Endothelial cell of umbilical vein (primary cell): ENCODE measurements at regions not wholly inside any gene's neighbourhood (a gene's known extent, or its start where the extent isn't known, plus 50 kb on each side); places are given as distances from the start of the nearest gene placed in this dataset.

ENCODE experiments used
- BruUV-seq: library from RNA; stranded (reverse); fragments of 400-500 nt; replicated peaks from 2 replicates; lab custom pipeline; 2021; lab: Mats Ljungman, UMichigan
- CTCF ChIA-PET: fragments of 300-600, 350-600 bp; sonication (Branson Sonifier 250); formaldehyde crosslinking; loops from one replicate; lab custom pipeline; 2021; ENCODE audit warnings: antibody characterized with exemption, inconsistent platforms; lab: Charles Lee
- POLR2A ChIA-PET: fragments of 300-600, 350-600 bp; sonication (Branson Sonifier 250); formaldehyde crosslinking; loops from one replicate; lab custom pipeline; 2021; ENCODE audit warnings: antibody characterized with exemption, inconsistent platforms; lab: Charles Lee
- DNase-seq: peaks from one replicate; pipeline ENCODE4 v3.0.0-alpha.2; 2011; ENCODE audit warnings: low read depth, low spot score
- FAIRE-seq: peaks from 2 replicates; lab custom pipeline; 2011; peaks lifted over from hg19 to GRCh38; lab: Jason Lieb, UNC
- H2AFZ ChIP-seq: 2 replicates; pipeline ENCODE4 v1.6.0; 2012; ENCODE audit warnings: low read depth, low read length, control low read depth, inconsistent platforms
- H3K27ac ChIP-seq: 2 replicates; pipeline ENCODE4 v1.5.1; 2011; ENCODE audit warnings: low read depth, mild to moderate bottlenecking, control low read depth, low read length, moderate library complexity; ENCODE audit not compliant: insufficient read depth
- H3K27me3 ChIP-seq, 2 experiments: 2 replicates each; pipeline versions ENCODE4 v1.6.0 to v1.6.1; 2011; ENCODE audit warnings: low read length in 2 of 2, mixed read lengths in 1 of 2; ENCODE audit not compliant: control insufficient read depth in 2 of 2, insufficient read depth in 2 of 2
- H3K36me3 ChIP-seq, 2 experiments: 2 replicates in 1 of 2; 3 replicates in 1 of 2; pipeline ENCODE4 v1.5.1; 2011; ENCODE audit warnings: low read length in 2 of 2, mild to moderate bottlenecking in 1 of 2, moderate library complexity in 1 of 2; ENCODE audit not compliant: control insufficient read depth in 2 of 2, insufficient read depth in 2 of 2; ENCODE audit errors: extremely low read depth in 1 of 2
- H3K4me1 ChIP-seq: 3 replicates; pipeline ENCODE4 v1.5.1; 2011; ENCODE audit warnings: mild to moderate bottlenecking, low read length; ENCODE audit not compliant: control insufficient read depth, insufficient read depth; ENCODE audit errors: extremely low read depth
- H3K4me2 ChIP-seq: 2 replicates; pipeline ENCODE4 v1.6.1; 2011; ENCODE audit warnings: low read length, control low read depth, mixed read lengths; ENCODE audit not compliant: insufficient read depth
- H3K4me3 ChIP-seq, 3 experiments: fragments of 200-600 bp in 1 of 3; sonication (generic), shearing (Covaris generic) in 1 of 3; replicated peaks in 1 of 3; 2 replicates each; pipeline ENCODE4 v1.5.1; 2011 to 2016; ENCODE audit warnings: control low read depth in 3 of 3, low read length in 3 of 3, mild to moderate bottlenecking in 2 of 3, inconsistent platforms in 1 of 3, low read depth in 1 of 3, moderate library complexity in 1 of 3; ENCODE audit not compliant: insufficient read depth in 1 of 3
- H3K79me2 ChIP-seq: 2 replicates; pipeline ENCODE4 v1.6.0; 2012; ENCODE audit warnings: low read length, inconsistent platforms; ENCODE audit not compliant: control insufficient read depth, insufficient read depth
- H3K9ac ChIP-seq: replicated peaks from 2 replicates; pipeline ENCODE3; 2011; ENCODE audit warnings: low read length, control low read depth; ENCODE audit not compliant: insufficient read depth; ENCODE audit errors: extremely low read depth
- H3K9me1 ChIP-seq: replicated peaks from 3 replicates; pipeline ENCODE4 v1.6.0; 2011; ENCODE audit warnings: mild to moderate bottlenecking, low read length; ENCODE audit not compliant: control insufficient read depth, insufficient read depth; ENCODE audit errors: extremely low read depth
- H3K9me3 ChIP-seq: replicated peaks from 2 replicates; pipeline ENCODE4 v1.5.1; 2012; ENCODE audit warnings: low read length, inconsistent platforms; ENCODE audit not compliant: control insufficient read depth, insufficient read depth
- H4K20me1 ChIP-seq: replicated peaks from 2 replicates; pipeline ENCODE3; 2011; ENCODE audit warnings: mild to moderate bottlenecking, low read length; ENCODE audit not compliant: control insufficient read depth, insufficient read depth; ENCODE audit errors: extremely low read depth
- EZH2 ChIP-seq: IDR thresholded peaks from 2 replicates; pipeline ENCODE4 v1.6.1; 2012; ENCODE audit warnings: borderline replicate concordance, low read depth, mild to moderate bottlenecking, moderate library complexity, low read length, inconsistent platforms; ENCODE audit not compliant: severe bottlenecking
- FOS ChIP-seq: IDR thresholded peaks from 2 replicates; pipeline ENCODE4 v1.6.1; 2011; ENCODE audit warnings: mild to moderate bottlenecking, low read length, moderate library complexity, borderline replicate concordance; ENCODE audit not compliant: insufficient read depth
- GATA2 ChIP-seq: IDR thresholded peaks from 2 replicates; pipeline ENCODE4 v1.7.0; 2011; ENCODE audit warnings: low read depth, mild to moderate bottlenecking, moderate library complexity, mixed read lengths, low read length; ENCODE audit not compliant: insufficient read length, insufficient read depth
- JUN ChIP-seq: IDR thresholded peaks from 2 replicates; pipeline ENCODE4 v1.6.1; 2011; ENCODE audit warnings: borderline replicate concordance, low read depth; ENCODE audit not compliant: insufficient read length, insufficient read depth
- MAX ChIP-seq: IDR thresholded peaks from 2 replicates; pipeline ENCODE4 v1.6.1; 2011; ENCODE audit not compliant: insufficient read depth, insufficient read length
- MYC ChIP-seq: IDR thresholded peaks from one replicate; pipeline ENCODE4 v1.6.1; 2011; ENCODE audit warnings: mild to moderate bottlenecking, low read depth, low read length
- POLR2A ChIP-seq: IDR thresholded peaks from 2 replicates; pipeline ENCODE4 v1.6.1; 2012; ENCODE audit warnings: low read depth, mild to moderate bottlenecking, control low read depth, low read length
- POLR2AphosphoS5 ChIP-seq: IDR thresholded peaks from 2 replicates; pipeline ENCODE4 v1.6.1; 2012; ENCODE audit warnings: low read depth, mild to moderate bottlenecking, control low read depth, low read length, moderate library complexity; ENCODE audit not compliant: insufficient read depth
- dilution Hi-C: fragments of 300-500 bp; cut with MboI; formaldehyde crosslinking; loops from one replicate; pipeline ENCODE4 v1.15.0; 2019; ENCODE audit warnings: low sequenced_read_pairs; ENCODE audit not compliant: extremely low pct_ligation_motif_present
- intact Hi-C: fragments of 100-400 bp; cut with micrococcal nuclease; formaldehyde crosslinking; loops from one replicate; pipeline ENCODE4 v1.10.0; 2022
- TF ChIP-seq, protein P1 (sequence below), 2 donors: IDR thresholded peaks; 1 replicate in 1 of 2; 2 replicates in 1 of 2; pipeline ENCODE4 v1.5.1; 2011; ENCODE audit warnings: low read length in 2 of 2, mild to moderate bottlenecking in 2 of 2, moderate library complexity in 2 of 2, control low read depth in 1 of 2, inconsistent platforms in 1 of 2, low read depth in 1 of 2; ENCODE audit not compliant: insufficient read depth in 1 of 2; ENCODE audit errors: extremely low read depth in 1 of 2

- no peaks in the 10 kb centered on the region for H3K36me3 ChIP-seq
- H4K20me1 ChIP-seq = no peaks in the 10 kb centered on the region
- POLR2A ChIA-PET = no interaction called here
- FAIRE-seq (no peak), DNase-seq (no peak)
- BruUV-seq = no TSS peak
- no peaks in the 10 kb centered on the region for H3K79me2 ChIP-seq
- H3K4me2 ChIP-seq = no peak overlapping the region
- no peak overlapping the region for H3K9ac ChIP-seq
- intact Hi-C loops = no loop called here
- peaks cover 4% of the 10 kb centered on the region for H3K4me1 ChIP-seq
- no peaks in the 10 kb centered on the region for H3K27me3 ChIP-seq
- CTCF ChIA-PET = no interaction called here
- dilution Hi-C loops = no loop called here
- H3K9me3 ChIP-seq = no peaks in the 10 kb centered on the region
- no peak overlapping the region for H3K27ac ChIP-seq
- no peak for TF ChIP-seq POLR2A
- no peak for TF ChIP-seq FOS
- TF ChIP-seq POLR2AphosphoS5 = no peak
- TF ChIP-seq MAX = no peak
- TF ChIP-seq MYC = no peak
- TF ChIP-seq GATA2 = no peak
- TF ChIP-seq EZH2 = no peak
- TF ChIP-seq, protein P1, sequence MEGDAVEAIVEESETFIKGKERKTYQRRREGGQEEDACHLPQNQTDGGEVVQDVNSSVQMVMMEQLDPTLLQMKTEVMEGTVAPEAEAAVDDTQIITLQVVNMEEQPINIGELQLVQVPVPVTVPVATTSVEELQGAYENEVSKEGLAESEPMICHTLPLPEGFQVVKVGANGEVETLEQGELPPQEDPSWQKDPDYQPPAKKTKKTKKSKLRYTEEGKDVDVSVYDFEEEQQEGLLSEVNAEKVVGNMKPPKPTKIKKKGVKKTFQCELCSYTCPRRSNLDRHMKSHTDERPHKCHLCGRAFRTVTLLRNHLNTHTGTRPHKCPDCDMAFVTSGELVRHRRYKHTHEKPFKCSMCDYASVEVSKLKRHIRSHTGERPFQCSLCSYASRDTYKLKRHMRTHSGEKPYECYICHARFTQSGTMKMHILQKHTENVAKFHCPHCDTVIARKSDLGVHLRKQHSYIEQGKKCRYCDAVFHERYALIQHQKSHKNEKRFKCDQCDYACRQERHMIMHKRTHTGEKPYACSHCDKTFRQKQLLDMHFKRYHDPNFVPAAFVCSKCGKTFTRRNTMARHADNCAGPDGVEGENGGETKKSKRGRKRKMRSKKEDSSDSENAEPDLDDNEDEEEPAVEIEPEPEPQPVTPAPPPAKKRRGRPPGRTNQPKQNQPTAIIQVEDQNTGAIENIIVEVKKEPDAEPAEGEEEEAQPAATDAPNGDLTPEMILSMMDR (IDR thresholded peaks at IDR 0.05; ENCODE audit: extremely low read depth in 1 of 2, insufficient read depth in 1 of 2, low read depth in 1 of 2, low read length in 2 of 2) = no peak
- no peak for TF ChIP-seq JUN
- H2AFZ ChIP-seq = no peak overlapping the region
- H3K4me3 ChIP-seq = no peak overlapping the region
- H3K9me1 ChIP-seq = no peaks in the 10 kb centered on the region
Measured at GRCh38 chr4:157564218-157564617, 343.7 kb downstream of the GRIA2 start.
